H9 (cell line): ENCODE measurements at regions not wholly inside any gene's neighbourhood (a gene's known extent, or its start where the extent isn't known, plus 50 kb on each side); places are given as distances from the start of the nearest gene placed in this dataset.

Source experiments
- DNase-seq: peaks from one replicate; pipeline ENCODE4 v3.0.0-alpha.2; 2017
- H2AFZ ChIP-seq: one replicate; pipeline ENCODE4 v1.6.1; 2013; ENCODE audit warnings: mild to moderate bottlenecking, low read length, control low read depth, moderate library complexity
- H2AK5ac ChIP-seq: 2 replicates; pipeline ENCODE4 v1.6.1; 2013; ENCODE audit warnings: low read length, control low read depth, mixed read lengths; ENCODE audit not compliant: insufficient read length
- H2BK120ac ChIP-seq: one replicate; pipeline ENCODE4 v1.6.1; 2013; ENCODE audit warnings: low read depth, mild to moderate bottlenecking, low read length, control low read depth, inconsistent platforms; ENCODE audit not compliant: poor library complexity, severe bottlenecking
- H2BK12ac ChIP-seq: 2 replicates; pipeline ENCODE4 v1.6.1; 2013; ENCODE audit warnings: low read length, control low read depth, mixed read lengths, low read depth; ENCODE audit not compliant: insufficient read length
- H2BK15ac ChIP-seq: 2 replicates; pipeline ENCODE4 v1.6.1; 2013; ENCODE audit warnings: low read depth, low read length, control low read depth
- H2BK20ac ChIP-seq: one replicate; pipeline ENCODE4 v1.6.1; 2013; ENCODE audit warnings: low read depth, mild to moderate bottlenecking, low read length, control low read depth, inconsistent platforms; ENCODE audit not compliant: poor library complexity, severe bottlenecking
- H2BK5ac ChIP-seq: 2 replicates; pipeline ENCODE4 v1.6.1; 2013; ENCODE audit warnings: low read length, control low read depth, mixed read lengths; ENCODE audit not compliant: insufficient read length
- H3K14ac ChIP-seq: 2 replicates; pipeline ENCODE4 v1.6.1; 2013; ENCODE audit warnings: low read length, control low read depth; ENCODE audit not compliant: insufficient read depth
- H3K18ac ChIP-seq: 2 replicates; pipeline ENCODE4 v1.6.1; 2013; ENCODE audit warnings: low read depth, mild to moderate bottlenecking, mixed read lengths, low read length, control low read depth; ENCODE audit not compliant: insufficient read length
- H3K23ac ChIP-seq: 2 replicates; pipeline ENCODE4 v1.6.1; 2013; ENCODE audit warnings: low read length, control low read depth, mixed read lengths, low read depth; ENCODE audit not compliant: insufficient read length
- H3K23me2 ChIP-seq: 2 replicates; pipeline ENCODE4 v1.6.1; 2013; ENCODE audit warnings: low read depth, mild to moderate bottlenecking, mixed read lengths, low read length, control low read depth; ENCODE audit not compliant: insufficient read length, poor library complexity, severe bottlenecking
- H3K27ac ChIP-seq: 2 replicates; pipeline ENCODE4 v1.5.1; 2013; ENCODE audit warnings: low read length, control low read depth, mixed read lengths, low read depth; ENCODE audit not compliant: insufficient read length
- H3K27me3 ChIP-seq: 2 replicates; pipeline ENCODE4 v1.6.1; 2013; ENCODE audit warnings: low read length, control low read depth, inconsistent platforms; ENCODE audit not compliant: insufficient read depth
- H3K4ac ChIP-seq: 2 replicates; pipeline ENCODE4 v1.6.1; 2013; ENCODE audit warnings: low read depth, mild to moderate bottlenecking, control low read depth, inconsistent platforms, low read length, moderate library complexity
- H3K4me1 ChIP-seq: 2 replicates; pipeline ENCODE4 v1.6.1; 2013; ENCODE audit warnings: low read length, control low read depth, inconsistent platforms; ENCODE audit not compliant: insufficient read depth
- H3K4me2 ChIP-seq: 2 replicates; pipeline ENCODE4 v1.6.1; 2013; ENCODE audit warnings: low read length, control low read depth, mixed read lengths; ENCODE audit not compliant: insufficient read length, insufficient read depth
- H3K56ac ChIP-seq: 2 replicates; pipeline ENCODE4 v1.6.1; 2013; ENCODE audit warnings: low read depth, mild to moderate bottlenecking, mixed read lengths, low read length, control low read depth; ENCODE audit not compliant: insufficient read length
- H3K79me1 ChIP-seq: 2 replicates; pipeline ENCODE4 v1.6.1; 2013; ENCODE audit warnings: low read depth, mild to moderate bottlenecking, moderate library complexity, low read length, control low read depth, inconsistent platforms; ENCODE audit not compliant: insufficient read depth, poor library complexity, severe bottlenecking
- H3K79me2 ChIP-seq: 2 replicates; pipeline ENCODE4 v1.6.1; 2013; ENCODE audit warnings: low read length, control low read depth, inconsistent platforms; ENCODE audit not compliant: insufficient read depth
- H3K9ac ChIP-seq: 2 replicates; pipeline ENCODE4 v1.6.1; 2013; ENCODE audit warnings: low read length, control low read depth, mixed read lengths; ENCODE audit not compliant: insufficient read length; ENCODE audit errors: extremely low read depth
- H3K9me3 ChIP-seq: one replicate; pipeline ENCODE4 v1.6.1; 2013; ENCODE audit warnings: low read depth, low read length, inconsistent platforms; ENCODE audit not compliant: control insufficient read depth
- H3T11ph ChIP-seq: one replicate; pipeline ENCODE4 v1.6.1; 2013; ENCODE audit warnings: mild to moderate bottlenecking, low read length, control low read depth, inconsistent platforms
- H4K20me1 ChIP-seq: one replicate; pipeline ENCODE4 v1.6.1; 2013; ENCODE audit not compliant: control insufficient read depth, insufficient read length, insufficient read depth
- H4K5ac ChIP-seq: 2 replicates; pipeline ENCODE4 v1.6.1; 2013; ENCODE audit warnings: low read depth, mild to moderate bottlenecking, mixed read lengths, low read length, control low read depth; ENCODE audit not compliant: insufficient read length
- H4K8ac ChIP-seq: replicated peaks from 2 replicates; pipeline ENCODE4 v1.6.1; 2013; ENCODE audit warnings: low read length, control low read depth, mixed read lengths, low read depth; ENCODE audit not compliant: insufficient read length
- H4K91ac ChIP-seq: 2 replicates; pipeline ENCODE4 v1.6.1; 2013; ENCODE audit warnings: low read depth, mild to moderate bottlenecking, moderate library complexity, mixed read lengths, low read length, control low read depth; ENCODE audit not compliant: insufficient read length
- H3K27ac Mint-ChIP-seq, 3 experiments: 2 replicates in 2 of 3; 3 replicates in 1 of 3; pipeline ENCODE4 v1.8.0; 2020 to 2021; ENCODE audit warnings: mixed read lengths in 3 of 3, mild to moderate bottlenecking in 1 of 3, moderate library complexity in 1 of 3
- H3K27me3 Mint-ChIP-seq: 2 replicates; pipeline ENCODE4 v1.8.0; 2021; ENCODE audit warnings: low read depth, mild to moderate bottlenecking, moderate library complexity, mixed read lengths
- H3K36me3 Mint-ChIP-seq, 3 experiments: 2 replicates in 2 of 3; 3 replicates in 1 of 3; pipeline ENCODE4 v1.8.0; 2020 to 2021; ENCODE audit warnings: low read depth in 3 of 3, mixed read lengths in 3 of 3; ENCODE audit not compliant: insufficient read depth in 1 of 3
- H3K4me1 Mint-ChIP-seq, 2 experiments: 2 replicates each; pipeline ENCODE4 v1.8.0; 2020; ENCODE audit warnings: mixed read lengths in 2 of 2
- H3K4me3 Mint-ChIP-seq, 2 experiments: 2 replicates in 1 of 2; 3 replicates in 1 of 2; pipeline ENCODE4 v1.8.0; 2020 to 2021; ENCODE audit warnings: mild to moderate bottlenecking in 2 of 2, mixed read lengths in 2 of 2, moderate library complexity in 1 of 2
- H3K9me3 Mint-ChIP-seq, 2 experiments: 2 replicates in 1 of 2; 3 replicates in 1 of 2; pipeline ENCODE4 v1.8.0; 2020; ENCODE audit warnings: mild to moderate bottlenecking in 2 of 2, mixed read lengths in 2 of 2, moderate library complexity in 1 of 2
- CTCF ChIP-seq: fragments of 200-600 bp; sonication (generic); conservative IDR thresholded peaks from 3 replicates; pipeline ENCODE4 v1.8.0; 2021; ENCODE audit warnings: antibody characterized with exemption, mild to moderate bottlenecking
- WGBS: extraction: QIAGEN DNeasy Blood & Tissue Kit; methylation state at CpG from one replicate; pipeline ENCODE4 v1.1.7; 2013; ENCODE audit warnings: missing lambda C conversion rate, low lambda C conversion rate, mixed read lengths; ENCODE audit not compliant: insufficient read length; ENCODE audit errors: extremely low coverage; 5-methylcytosine and 5-hydroxymethylcytosine counted together

GRCh38 chr1:177573901-177574300 lies 396.0 kb downstream of the SEC16B start:
- no peak overlapping the region for H2AFZ ChIP-seq
- no CpG with 5 or more reads among the region's 2 CpGs for WGBS
- no peak overlapping the region for H3K27ac ChIP-seq
- no peak overlapping the region for H3K27ac Mint-ChIP-seq
- DNase-seq: no peak
- no peaks in the 10 kb centered on the region for H3K23me2 ChIP-seq
- no peaks in the 10 kb centered on the region for H3K27me3 Mint-ChIP-seq
- H3K14ac ChIP-seq: no peak overlapping the region; the same call in 1 of the 2 replicates
- no peaks in the 10 kb centered on the region for H4K20me1 ChIP-seq
- no peak for TF ChIP-seq CTCF
- no peak overlapping the region for H3K4me3 Mint-ChIP-seq
- no peak overlapping the region for H3K4ac ChIP-seq
- H2BK12ac ChIP-seq: no peak overlapping the region
- no peaks in the 10 kb centered on the region for H3K4me1 ChIP-seq
- no peak overlapping the region for H2BK15ac ChIP-seq
- no peak overlapping the region for H2AK5ac ChIP-seq
- H3K56ac ChIP-seq: no peak overlapping the region
- H4K8ac ChIP-seq: no peak overlapping the region
- no peak overlapping the region for H3K18ac ChIP-seq
- H3K9me3 Mint-ChIP-seq: no peaks in the 10 kb centered on the region
- no peaks in the 10 kb centered on the region for H3K79me2 ChIP-seq
- H3K9ac ChIP-seq: no peak overlapping the region
- H3K4me2 ChIP-seq: no peak overlapping the region
- no peaks in the 10 kb centered on the region for H3K9me3 ChIP-seq
- no peaks in the 10 kb centered on the region for H3K79me1 ChIP-seq
- no peak overlapping the region for H2BK20ac ChIP-seq
- H3K36me3 Mint-ChIP-seq: no peaks in the 10 kb centered on the region
- no peak overlapping the region for H4K91ac ChIP-seq
- no peak overlapping the region for H2BK5ac ChIP-seq
- no peak overlapping the region for H2BK120ac ChIP-seq
- no peak overlapping the region for H3K23ac ChIP-seq
- no peak overlapping the region for H4K5ac ChIP-seq
- H3K27me3 ChIP-seq: no peaks in the 10 kb centered on the region
- H3T11ph ChIP-seq: no peak overlapping the region
- H3K4me1 Mint-ChIP-seq: peaks cover 7 to 9% of the 10 kb centered on the region in 2 experiments; a peak in 3 of 4 replicates
